Stimulated activated naive CD4-positive, alpha-beta T cell (primary cell): ENCODE measurements at regions not wholly inside any gene's neighbourhood (a gene's known extent, or its start where the extent isn't known, plus 50 kb on each side); places are given as distances from the start of the nearest gene placed in this dataset.
"Not testable (repeated sequence)": the region's sequence is repeated elsewhere in the genome, so short reads cannot be mapped to it uniquely, and the experiment has no call there.

ENCODE experiments used
- DNase-seq, 6 experiments: peaks; one replicate each; lab custom pipeline; 2025; lab: John Stamatoyannopoulos, UW

- DNase-seq = not testable (repeated sequence)
Observed at GRCh38 chr7:35853194-35853593, 52.3 kb downstream of the SEPTIN7 start.

- DNase-seq = no peak
Observed at GRCh38 chr7:35854311-35854710, 53.5 kb downstream of the SEPTIN7 start.

DNA sequence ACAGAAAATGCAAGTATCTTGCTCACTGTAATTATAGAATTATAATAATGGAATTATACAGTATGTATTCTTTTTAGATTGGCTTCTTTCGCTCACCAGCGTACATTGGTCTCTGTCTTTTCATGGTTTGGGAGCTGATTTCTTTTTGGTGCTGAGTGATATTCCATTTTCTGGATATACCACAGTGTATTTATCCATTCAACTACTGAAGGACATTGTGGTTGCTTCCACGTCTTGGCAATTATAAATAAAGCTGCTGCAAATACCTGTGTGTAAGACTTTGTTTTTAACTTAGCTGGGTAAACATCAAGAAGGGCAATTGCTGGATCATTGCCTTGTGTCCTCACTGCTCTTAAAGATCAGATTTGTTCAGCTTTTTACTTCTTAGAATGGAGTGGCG, 55.3 kb downstream of the SEPTIN7 start:
- DNase-seq = no peak

- no peak for DNase-seq
Observed at GRCh38 chr7:35860664-35861063, 59.8 kb downstream of the SEPTIN7 start.

- no peak for DNase-seq
Observed at GRCh38 chr7:35865287-35865686, 64.4 kb downstream of the SEPTIN7 start.

DNA sequence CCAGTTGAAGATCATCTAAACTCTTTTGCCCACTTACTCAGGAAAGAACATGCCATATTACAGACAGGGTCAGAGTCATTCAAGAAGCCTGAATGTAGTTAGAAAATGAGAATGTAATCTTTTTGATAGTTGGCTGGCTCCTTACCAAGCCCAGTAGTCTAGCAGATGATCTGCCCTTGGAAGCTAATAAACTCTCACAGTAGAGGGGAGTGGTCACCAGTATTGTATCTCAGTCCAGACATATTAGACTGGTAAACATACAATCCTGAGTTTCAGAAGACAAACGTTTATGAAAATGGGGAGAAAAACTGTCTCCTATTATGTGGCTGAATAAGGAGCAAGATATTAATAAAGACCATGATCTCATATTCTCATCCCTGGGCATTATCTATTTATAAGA, 65.3 kb downstream of the SEPTIN7 start:
- no peak for DNase-seq

- not testable (repeated sequence) for DNase-seq
Observed at GRCh38 chr7:35869117-35869516, 68.3 kb downstream of the SEPTIN7 start.

GRCh38 chr7:35869810-35870209, 69.0 kb downstream of the SEPTIN7 start:
- DNase-seq = no peak

DNA sequence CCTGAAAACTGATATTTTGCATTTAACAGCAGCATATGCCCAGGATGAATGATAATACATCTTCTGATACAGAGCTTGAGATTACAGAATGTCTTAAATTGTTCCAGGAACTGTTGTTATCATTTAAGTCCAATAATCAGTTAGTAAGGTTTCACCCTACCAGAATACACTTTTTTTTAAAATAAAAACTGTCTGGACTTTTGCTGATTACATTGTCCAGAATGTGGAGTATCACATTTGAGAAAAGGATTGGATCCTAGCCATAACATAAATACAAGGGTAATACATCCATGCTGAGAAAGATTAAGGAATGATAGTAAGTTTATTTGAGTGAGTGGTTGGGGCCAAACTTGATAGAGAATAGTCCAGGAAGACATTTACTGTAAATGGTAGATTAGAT, 71.0 kb downstream of the SEPTIN7 start:
- no peak for DNase-seq

DNA sequence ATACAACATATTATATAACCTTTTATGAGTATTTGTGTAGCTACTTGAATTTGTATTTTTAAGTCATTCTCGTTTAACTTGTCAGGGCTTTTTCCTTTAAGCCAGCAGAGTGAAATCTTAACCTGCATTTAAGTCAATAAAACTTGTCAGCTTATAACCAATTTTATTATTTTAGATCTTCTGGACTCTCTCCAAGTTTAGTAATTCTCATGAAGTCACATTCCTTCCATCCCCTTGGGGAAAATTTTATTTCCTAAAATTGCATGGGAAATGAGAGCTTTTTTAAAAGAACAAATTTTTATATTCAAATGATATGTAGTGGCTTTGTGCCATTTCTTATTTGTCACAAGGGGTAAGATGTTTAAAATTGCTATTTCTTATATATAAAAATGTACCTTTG, 74.0 kb downstream of the SEPTIN7 start:
- DNase-seq = no peak

GRCh38 chr7:35875292-35875691, 74.4 kb downstream of the SEPTIN7 start:
- no peak for DNase-seq

DNA sequence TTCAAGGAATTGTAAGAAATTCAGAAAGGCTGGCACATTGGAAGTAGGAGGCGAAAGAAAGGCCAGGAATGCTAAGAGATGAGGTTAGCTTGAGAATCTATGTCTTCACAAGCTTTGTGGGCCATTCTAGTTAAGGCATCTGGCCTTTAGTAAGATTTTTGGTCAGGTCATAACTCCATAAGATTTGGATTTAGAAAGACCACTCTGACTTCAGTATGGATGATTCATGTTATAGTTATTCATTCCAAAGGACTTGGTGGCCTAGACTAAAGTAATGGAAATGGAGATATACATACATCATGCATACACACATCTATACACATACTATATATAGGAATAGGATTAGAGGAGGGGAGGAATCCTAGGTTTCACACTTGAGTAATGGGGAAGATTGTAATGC, 77.5 kb downstream of the SEPTIN7 start:
- DNase-seq = no peak

GRCh38 chr7:35887430-35887829, 86.6 kb downstream of the SEPTIN7 start:
- not testable (repeated sequence) for DNase-seq

GRCh38 chr7:35889001-35889400, 88.1 kb downstream of the SEPTIN7 start:
- no peak for DNase-seq

DNA sequence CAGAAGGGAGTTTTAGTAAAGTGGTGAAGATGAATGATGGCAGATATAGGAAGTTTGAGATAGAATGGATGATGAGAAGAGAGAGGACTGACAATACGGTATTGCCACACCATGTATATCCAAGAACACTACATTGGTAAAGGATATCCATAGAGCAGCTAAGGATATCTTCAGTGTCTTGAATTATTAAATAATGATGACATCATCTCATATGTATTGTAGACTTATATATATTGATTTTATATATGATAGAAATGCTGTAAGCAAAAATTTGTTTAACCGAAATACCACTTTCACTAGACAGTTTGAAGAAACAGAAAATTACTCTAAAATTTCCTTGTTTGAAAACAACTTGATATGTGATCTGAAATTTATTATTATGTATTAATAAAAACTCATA, 89.0 kb downstream of the SEPTIN7 start:
- DNase-seq = no peak

- DNase-seq = no peak
Observed at GRCh38 chr7:35891004-35891830, 90.4 kb downstream of the SEPTIN7 start.

DNA sequence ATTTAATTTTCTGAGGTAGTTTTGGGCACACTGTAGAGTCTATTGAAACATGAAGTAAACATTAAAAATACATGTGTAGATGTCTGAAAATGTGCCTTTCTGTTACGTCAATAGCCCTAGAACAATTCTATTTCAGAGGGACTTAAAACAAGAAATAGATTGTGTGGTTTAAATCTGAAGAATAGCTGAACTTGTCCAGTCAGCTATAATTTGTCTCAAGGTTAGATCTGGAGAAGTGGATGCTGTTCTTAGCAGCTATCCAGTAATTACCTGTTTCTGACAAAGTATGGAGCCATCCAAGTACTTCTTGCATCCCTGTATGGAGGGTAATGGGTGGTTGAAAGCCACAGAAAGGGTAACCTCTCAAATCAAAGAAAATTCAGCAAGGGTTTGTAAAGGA, 92.8 kb downstream of the SEPTIN7 start:
- DNase-seq = no peak

- DNase-seq = no peak
Observed at GRCh38 chr7:35894721-35895120, 93.9 kb downstream of the SEPTIN7 start.

DNA sequence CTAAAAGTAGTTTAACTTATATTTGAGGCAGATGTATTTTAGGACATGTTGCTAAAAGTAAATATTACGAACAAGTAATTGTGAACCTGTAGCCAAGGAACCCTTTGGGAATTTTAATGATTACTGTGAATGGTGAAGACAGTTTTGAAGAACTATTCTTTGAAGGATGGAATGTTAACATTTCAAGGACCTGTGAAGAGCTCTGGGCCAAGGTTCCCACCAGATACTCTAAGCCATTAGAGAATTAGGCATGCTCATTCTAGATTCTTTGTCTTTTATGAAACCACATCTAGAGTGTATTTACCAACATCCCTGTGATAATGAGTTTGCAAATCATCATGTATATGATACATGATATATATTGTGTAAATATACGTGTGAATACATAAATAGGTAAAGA, 99.8 kb downstream of the SEPTIN7 start:
- no peak for DNase-seq

DNA sequence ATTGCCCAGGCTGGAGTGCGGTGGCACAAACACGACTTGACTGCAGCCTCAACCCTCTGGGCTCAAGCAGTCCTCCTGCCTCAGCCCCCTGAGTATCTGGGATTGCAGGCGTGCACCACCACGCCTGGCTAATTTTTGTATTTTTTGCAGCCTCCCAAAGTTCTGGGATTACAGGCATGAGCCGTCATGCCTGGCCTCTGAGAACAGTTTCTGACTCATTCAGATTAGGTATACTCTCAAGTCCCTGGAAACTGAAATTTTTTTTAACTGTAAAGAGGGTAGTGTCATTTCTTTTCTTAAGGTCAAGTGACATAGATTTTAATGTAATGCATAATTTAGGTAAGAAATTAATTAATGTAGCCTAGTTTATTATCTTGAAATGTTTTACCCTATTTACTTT, 104.7 kb downstream of the SEPTIN7 start:
- DNase-seq = no peak

- peak; percentile 34 to 80 (median 52) for DNase-seq
Observed at GRCh38 chr7:35906191-35906908, 105.5 kb downstream of the SEPTIN7 start.

DNA sequence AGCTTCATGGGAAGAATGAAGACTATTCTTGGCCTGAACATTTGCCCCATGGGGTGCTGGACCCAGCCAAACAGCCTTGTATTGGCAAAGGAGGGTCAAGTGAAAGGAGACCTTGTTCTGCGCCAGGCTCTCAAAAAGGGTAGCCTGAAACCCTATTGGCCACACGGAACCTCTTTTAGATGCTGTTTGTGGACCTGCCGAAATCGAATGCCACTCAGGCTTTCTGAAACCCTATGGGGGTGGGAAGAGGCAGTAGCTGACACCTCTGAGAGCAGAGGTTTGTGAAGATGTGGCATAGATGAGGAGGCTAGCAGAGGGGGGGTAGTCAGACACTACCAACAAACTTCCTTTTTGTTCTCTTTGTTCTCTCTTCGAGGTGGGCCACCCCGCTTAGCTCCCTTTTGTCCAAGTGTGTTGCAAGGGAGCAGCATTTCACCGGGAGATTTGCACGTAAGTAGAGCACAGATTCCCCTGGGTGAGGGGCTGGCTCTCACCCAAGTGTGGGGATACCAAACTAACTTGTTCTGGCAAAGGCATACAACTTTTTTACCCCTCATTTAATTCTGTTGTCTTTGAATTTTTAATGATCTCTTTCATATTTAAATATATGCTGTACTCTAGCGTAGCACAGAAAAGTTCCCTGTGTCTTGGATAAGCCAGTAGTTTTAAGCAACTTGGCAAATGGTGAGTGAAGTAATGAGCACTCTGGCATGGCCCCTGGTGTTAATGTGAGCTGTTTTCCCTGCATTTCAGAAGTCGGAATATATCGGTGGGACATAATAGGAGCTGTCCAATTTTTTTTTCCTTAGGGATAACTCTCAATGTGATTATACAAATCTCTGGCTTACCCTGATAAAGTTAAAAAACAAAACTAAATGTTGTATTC, 107.7 kb downstream of the SEPTIN7 start:
- no peak for DNase-seq
